ENCODE measurements at regions not wholly inside any gene's neighbourhood (a gene's known extent, or its start where the extent isn't known, plus 50 kb on each side); places are given as distances from the start of the nearest gene placed in this dataset.
"Not testable (repeated sequence)": the region's sequence is repeated elsewhere in the genome, so short reads cannot be mapped to it uniquely, and the experiment has no call there.

DNA sequence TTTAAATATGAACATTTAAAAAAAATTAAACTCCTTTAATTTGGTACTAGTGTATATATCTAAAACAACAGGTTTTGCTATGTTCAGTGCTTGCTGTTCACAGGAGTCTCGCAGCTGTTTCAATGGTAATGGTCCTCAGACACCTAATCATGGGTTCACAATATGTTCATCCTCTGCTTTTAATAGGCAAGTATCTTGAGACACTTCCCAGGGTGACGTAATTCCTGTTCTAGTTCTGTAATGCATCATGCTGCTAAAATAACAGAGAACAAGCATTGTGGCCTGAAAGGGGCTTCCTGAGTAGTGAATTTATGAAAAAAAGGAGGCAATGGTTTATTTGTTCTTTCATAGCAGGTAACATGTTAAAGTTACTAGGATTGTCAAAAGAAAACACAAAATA lies 625.2 kb upstream of the GBE1 start:
- H3K27ac ChIP-seq, result no peak overlapping the region
- no peak for ATAC-seq (ENCODE audit: insufficient number of reproducible peaks, low FRiP score, low read depth)
- no peaks in the 10 kb centered on the region for H3K27me3 ChIP-seq (replicated peaks; ENCODE audit: insufficient read depth)
- TF ChIP-seq, protein P1, sequence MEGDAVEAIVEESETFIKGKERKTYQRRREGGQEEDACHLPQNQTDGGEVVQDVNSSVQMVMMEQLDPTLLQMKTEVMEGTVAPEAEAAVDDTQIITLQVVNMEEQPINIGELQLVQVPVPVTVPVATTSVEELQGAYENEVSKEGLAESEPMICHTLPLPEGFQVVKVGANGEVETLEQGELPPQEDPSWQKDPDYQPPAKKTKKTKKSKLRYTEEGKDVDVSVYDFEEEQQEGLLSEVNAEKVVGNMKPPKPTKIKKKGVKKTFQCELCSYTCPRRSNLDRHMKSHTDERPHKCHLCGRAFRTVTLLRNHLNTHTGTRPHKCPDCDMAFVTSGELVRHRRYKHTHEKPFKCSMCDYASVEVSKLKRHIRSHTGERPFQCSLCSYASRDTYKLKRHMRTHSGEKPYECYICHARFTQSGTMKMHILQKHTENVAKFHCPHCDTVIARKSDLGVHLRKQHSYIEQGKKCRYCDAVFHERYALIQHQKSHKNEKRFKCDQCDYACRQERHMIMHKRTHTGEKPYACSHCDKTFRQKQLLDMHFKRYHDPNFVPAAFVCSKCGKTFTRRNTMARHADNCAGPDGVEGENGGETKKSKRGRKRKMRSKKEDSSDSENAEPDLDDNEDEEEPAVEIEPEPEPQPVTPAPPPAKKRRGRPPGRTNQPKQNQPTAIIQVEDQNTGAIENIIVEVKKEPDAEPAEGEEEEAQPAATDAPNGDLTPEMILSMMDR (IDR thresholded peaks at IDR 0.05), result no peak
- no peaks in the 10 kb centered on the region for H3K9me3 ChIP-seq
- no peak for DNase-seq (ENCODE audit: low spot score)
- H3K4me3 ChIP-seq, result no peak overlapping the region
- no peaks in the 10 kb centered on the region for H3K36me3 ChIP-seq
- H3K4me1 ChIP-seq (ENCODE audit: control insufficient read depth in 1 of 2, low read depth in 2 of 2), result no peaks in the 10 kb centered on the region

DNA sequence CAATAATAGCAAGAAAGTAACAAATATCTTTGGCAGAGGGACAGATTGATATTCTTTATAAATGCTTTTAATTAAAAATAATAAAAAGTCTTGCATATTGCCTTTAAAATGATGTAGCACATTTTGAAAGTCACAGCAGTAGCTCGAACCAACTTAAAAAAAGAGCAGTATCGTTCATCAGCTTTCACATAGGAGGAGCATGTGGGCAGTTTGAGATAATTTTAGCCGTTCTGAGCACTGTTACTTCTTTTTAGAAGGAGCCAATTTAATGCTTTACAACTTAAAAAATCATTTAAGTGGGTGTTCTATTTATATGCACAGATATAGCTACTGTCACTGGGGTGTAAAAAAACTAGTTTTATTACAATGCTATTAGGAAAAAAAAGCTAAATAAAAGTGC lies 622.7 kb upstream of the GBE1 start:
- DNase-seq (ENCODE audit: low spot score) (no peak), ATAC-seq (ENCODE audit: insufficient number of reproducible peaks, low FRiP score, low read depth) (no peak)
- Histone ChIP-seq H3K36me3 (no peaks in the 10 kb centered on the region), H3K4me1 (ENCODE audit: control insufficient read depth in 1 of 2, low read depth in 2 of 2) (no peaks in the 10 kb centered on the region), H3K27ac (no peak overlapping the region), H3K9me3 (no peaks in the 10 kb centered on the region), H3K27me3 (replicated peaks; ENCODE audit: insufficient read depth) (no peaks in the 10 kb centered on the region), H3K4me3 (no peak overlapping the region)
- TF ChIP-seq, protein P1 (IDR thresholded peaks at IDR 0.05), result no peak

DNA sequence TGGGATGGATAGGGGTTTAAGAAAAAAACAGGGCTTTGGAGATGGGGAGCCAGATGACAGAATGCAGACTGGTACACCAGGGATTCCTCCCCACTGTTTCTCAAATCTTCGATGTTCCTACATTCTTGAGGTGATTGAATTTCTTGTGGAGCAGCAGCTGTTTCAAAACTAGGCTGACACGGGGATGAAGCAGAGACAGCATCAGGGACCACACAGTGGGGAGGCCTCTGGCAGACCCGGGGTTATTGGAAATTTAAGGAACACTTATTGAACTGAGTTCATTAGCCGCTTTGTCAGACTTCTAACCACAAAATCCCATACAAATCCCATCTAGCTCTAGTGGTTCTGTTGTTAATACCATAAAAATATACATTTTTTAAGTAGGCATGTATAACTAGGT lies 621.4 kb upstream of the GBE1 start:
- Histone ChIP-seq H3K4me3 (no peak overlapping the region), H3K4me1 (ENCODE audit: control insufficient read depth in 1 of 2, low read depth in 2 of 2) (no peaks in the 10 kb centered on the region), H3K36me3 (no peaks in the 10 kb centered on the region), H3K27ac (no peak overlapping the region), H3K9me3 (no peaks in the 10 kb centered on the region), H3K27me3 (replicated peaks; ENCODE audit: insufficient read depth) (no peaks in the 10 kb centered on the region)
- DNase-seq (ENCODE audit: low spot score) (no peak), ATAC-seq (ENCODE audit: insufficient number of reproducible peaks, low FRiP score, low read depth) (no peak)
- TF ChIP-seq, protein P1 (IDR thresholded peaks at IDR 0.05), result no peak

DNA sequence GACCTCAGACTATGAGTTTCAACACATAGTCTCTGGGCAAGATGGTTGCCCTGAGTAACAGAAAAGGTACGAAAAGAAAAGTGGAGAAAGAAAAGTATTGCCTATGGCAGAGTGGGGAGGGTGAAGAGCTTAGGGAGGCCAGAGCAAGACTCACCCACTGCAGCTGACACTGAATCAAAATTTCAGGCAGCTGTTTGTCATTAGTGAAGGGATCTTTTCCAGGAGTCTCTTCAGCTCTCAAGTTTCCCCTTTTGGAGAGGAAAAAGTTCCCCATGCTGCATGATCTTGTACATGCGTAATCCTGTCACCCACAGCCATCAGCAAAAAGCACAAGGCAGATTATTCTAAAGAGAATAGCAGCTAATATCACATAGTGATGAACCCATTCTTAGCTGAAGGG lies 616.9 kb upstream of the GBE1 start:
- ATAC-seq (ENCODE audit: insufficient number of reproducible peaks, low FRiP score, low read depth) (no peak), DNase-seq (ENCODE audit: low spot score) (no peak)
- H3K27me3 ChIP-seq (replicated peaks; ENCODE audit: insufficient read depth), result no peaks in the 10 kb centered on the region
- H3K4me3 ChIP-seq, result no peak overlapping the region
- TF ChIP-seq, protein P1 (IDR thresholded peaks at IDR 0.05), result no peak
- no peaks in the 10 kb centered on the region for H3K4me1 ChIP-seq (ENCODE audit: control insufficient read depth in 1 of 2, low read depth in 2 of 2)
- no peaks in the 10 kb centered on the region for H3K36me3 ChIP-seq
- no peak overlapping the region for H3K27ac ChIP-seq
- H3K9me3 ChIP-seq, result no peaks in the 10 kb centered on the region

DNA sequence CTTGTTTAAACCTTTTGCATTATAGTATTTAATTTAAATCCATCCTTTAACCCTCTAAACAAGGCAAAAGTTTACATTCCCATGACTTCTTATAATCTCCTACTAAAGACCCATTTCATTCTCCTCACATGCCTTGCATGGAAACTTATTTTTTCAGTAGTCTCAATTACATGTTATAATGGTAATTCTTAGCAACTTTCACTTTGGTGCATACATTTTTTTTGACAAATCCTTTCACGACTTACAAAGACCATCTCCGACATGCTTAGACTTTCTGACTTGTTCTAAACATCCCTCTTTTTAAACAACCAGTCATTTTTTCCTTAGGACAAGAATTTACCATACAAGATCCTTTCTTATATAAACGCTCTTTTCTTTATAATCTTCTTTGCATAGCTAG lies 615.4 kb upstream of the GBE1 start:
- Histone ChIP-seq H3K36me3 (no peaks in the 10 kb centered on the region), H3K4me3 (no peak overlapping the region), H3K4me1 (ENCODE audit: control insufficient read depth in 1 of 2, low read depth in 2 of 2) (no peaks in the 10 kb centered on the region), H3K9me3 (no peaks in the 10 kb centered on the region), H3K27ac (no peak overlapping the region), H3K27me3 (replicated peaks; ENCODE audit: insufficient read depth) (no peaks in the 10 kb centered on the region)
- DNase-seq (ENCODE audit: low spot score) (no peak), ATAC-seq (ENCODE audit: insufficient number of reproducible peaks, low FRiP score, low read depth) (no peak)
- TF ChIP-seq, protein P1 (IDR thresholded peaks at IDR 0.05), result no peak

DNA sequence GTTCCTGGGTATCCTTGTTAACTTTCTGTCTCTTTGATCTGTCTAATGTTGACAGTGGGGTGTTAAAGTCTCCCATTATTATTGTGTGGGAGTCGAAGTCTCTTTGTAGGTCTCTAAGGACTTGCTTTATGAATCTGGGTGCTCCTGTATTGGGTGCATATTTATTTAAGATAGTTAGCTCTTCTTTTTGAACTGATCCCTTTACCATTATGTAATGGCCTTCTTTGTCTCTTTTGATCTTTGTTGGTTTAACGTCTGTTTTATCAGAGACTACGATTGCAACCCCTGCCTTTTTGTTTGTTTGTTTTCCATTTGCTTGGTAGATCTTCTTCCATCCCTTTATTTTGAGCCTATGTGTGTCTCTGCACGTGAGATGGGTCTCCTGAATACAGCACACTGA lies 612.4 kb upstream of the GBE1 start:
- H3K9me3 ChIP-seq; H3K36me3 ChIP-seq; H3K4me3 ChIP-seq; H3K27ac ChIP-seq; H3K27me3 ChIP-seq (replicated peaks; ENCODE audit: insufficient read depth); ATAC-seq (ENCODE audit: insufficient number of reproducible peaks, low FRiP score, low read depth); H3K4me1 ChIP-seq (ENCODE audit: control insufficient read depth in 1 of 2, low read depth in 2 of 2); DNase-seq (ENCODE audit: low spot score): not testable (repeated sequence)

All from thoracic aorta (tissue), 2 donors.